Choroid plexus epithelial cell (primary cell): ENCODE measurements at regions not wholly inside any gene's neighbourhood (a gene's known extent, or its start where the extent isn't known, plus 50 kb on each side); places are given as distances from the start of the nearest gene placed in this dataset.

Source experiments
- DNase-seq: peaks from one replicate; pipeline ENCODE4 v3.0.0-alpha.2; 2010; ENCODE audit warnings: low read depth
- H3K4me3 ChIP-seq: 2 replicates; pipeline ENCODE4 v1.5.1; 2011; ENCODE audit warnings: low read depth, mild to moderate bottlenecking, control low read depth, low read length, moderate library complexity
- CTCF ChIP-seq: conservative IDR thresholded peaks from 2 replicates; pipeline ENCODE4 v1.5.1; 2011; ENCODE audit warnings: low read depth, mild to moderate bottlenecking, control low read depth, inconsistent platforms, low read length, moderate library complexity

- H3K4me3 ChIP-seq, result no peak overlapping the region
- DNase-seq, result no peak
- no peak for TF ChIP-seq CTCF
Measured at GRCh38 chrX:128891554-128891953, 631.7 kb downstream of the SMARCA1 start.

GRCh38 chrX:128884430-128884829 is 638.9 kb downstream of the SMARCA1 start:
- TF ChIP-seq CTCF, result no peak
- DNase-seq, result no peak
- H3K4me3 ChIP-seq, result no peak overlapping the region

- TF ChIP-seq CTCF, result no peak
Measured at GRCh38 chrX:128883650-128884049, 639.6 kb downstream of the SMARCA1 start.

GRCh38 chrX:128870361-128870760 is 652.9 kb downstream of the SMARCA1 start:
- no peak overlapping the region for H3K4me3 ChIP-seq
- DNase-seq, result no peak
- no peak for TF ChIP-seq CTCF

More at GRCh38 chrX:128883650-128884049, 639.6 kb downstream of the SMARCA1 start:
- no peak for DNase-seq
- H3K4me3 ChIP-seq, result no peak overlapping the region

GRCh38 chrX:128862557-128862956 is 660.7 kb downstream of the SMARCA1 start:
- no peak for TF ChIP-seq CTCF
- DNase-seq, result no peak

GRCh38 chrX:128848374-128848773 is 674.9 kb downstream of the SMARCA1 start:
- no peak for TF ChIP-seq CTCF
- no peak overlapping the region for H3K4me3 ChIP-seq
- no peak for DNase-seq

More at GRCh38 chrX:128862557-128862956, 660.7 kb downstream of the SMARCA1 start:
- no peak overlapping the region for H3K4me3 ChIP-seq

GRCh38 chrX:128846385-128846784 is 676.9 kb downstream of the SMARCA1 start:
- no peak for DNase-seq
- H3K4me3 ChIP-seq, result no peak overlapping the region
- TF ChIP-seq CTCF, result no peak
